ENCODE measurements at regions not wholly inside any gene's neighbourhood (a gene's known extent, or its start where the extent isn't known, plus 50 kb on each side); places are given as distances from the start of the nearest gene placed in this dataset.

DNA sequence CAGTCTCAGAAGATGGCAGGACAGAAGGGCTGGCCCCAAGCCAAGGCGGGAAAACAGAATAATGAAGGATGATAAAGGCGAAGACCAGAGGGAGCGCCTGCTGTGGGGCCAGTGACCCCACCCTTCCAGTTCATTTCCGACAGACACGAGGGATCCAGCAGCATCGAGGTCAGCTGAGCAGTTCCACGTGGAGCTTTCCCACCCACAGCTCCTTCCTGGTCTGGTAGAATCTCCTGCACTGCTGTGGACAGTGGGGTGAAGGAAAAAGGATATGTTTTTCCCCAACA lies 265.9 kb upstream of the VLDLR start:
- no peak for TF ChIP-seq SUZ12 (IDR thresholded peaks at IDR 0.05; ENCODE audit: extremely low read depth, insufficient read depth, insufficient read length)
- no peak for TF ChIP-seq YY1 (IDR thresholded peaks at IDR 0.05; ENCODE audit: insufficient read depth, insufficient read length)

All from NT2/D1 (cell line).